ENCODE measurements at regions not wholly inside any gene's neighbourhood (a gene's known extent, or its start where the extent isn't known, plus 50 kb on each side); places are given as distances from the start of the nearest gene placed in this dataset.
A peak's percentile ranks its signal among the peaks of the same experiment; 100 is the strongest.

DNA sequence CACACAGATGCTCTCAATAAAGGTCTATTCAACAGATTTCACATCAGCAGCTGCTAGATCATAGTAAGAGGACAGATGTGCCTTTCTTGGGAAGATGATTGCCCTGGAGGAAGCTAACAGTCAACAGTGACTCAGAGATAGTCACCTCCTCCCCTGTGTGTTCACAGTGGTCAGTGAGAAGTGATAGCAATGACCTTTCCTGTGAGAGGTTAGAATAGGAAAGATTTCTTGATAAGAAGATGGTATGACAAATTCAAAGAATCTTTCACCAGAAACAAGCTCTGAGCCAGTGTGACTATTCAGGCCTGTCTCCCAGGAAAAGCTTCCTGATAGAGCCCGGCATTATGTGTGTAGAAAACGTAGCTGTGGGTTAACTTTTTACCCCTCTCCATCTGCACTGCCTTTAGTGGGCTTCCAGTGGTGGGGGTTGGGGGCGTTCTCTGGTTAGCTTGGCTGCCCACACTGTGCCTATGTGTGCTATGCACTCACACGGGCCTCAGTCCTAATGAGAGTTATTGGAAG lies 66.4 kb upstream of the ARHGAP5 start:
- DNase-seq (ENCODE audit: low spot score) = peak; percentile 34
- Histone ChIP-seq H3K36me3 (replicated peaks; ENCODE audit: insufficient read depth, low read depth) (no peaks in the 10 kb centered on the region), H2AFZ (no peak overlapping the region), H3K4me2 (peak overlapping the region; percentile 45), H3K9me2 (replicated peaks; ENCODE audit: insufficient read depth) (no peaks in the 10 kb centered on the region), H3K4me1 (ENCODE audit: insufficient read depth) (peaks cover 36% of the 10 kb centered on the region), H3K4me3 (no peak overlapping the region), H3K27me3 (no peaks in the 10 kb centered on the region), H3K27ac (peak overlapping the region; percentile 89), H3K79me2 (no peaks in the 10 kb centered on the region), H4K20me1 (ENCODE audit: insufficient read depth, poor library complexity, severe bottlenecking) (no peaks in the 10 kb centered on the region), H3K9me3 (ENCODE audit: low read depth) (no peaks in the 10 kb centered on the region)
- TF ChIP-seq, protein P1, sequence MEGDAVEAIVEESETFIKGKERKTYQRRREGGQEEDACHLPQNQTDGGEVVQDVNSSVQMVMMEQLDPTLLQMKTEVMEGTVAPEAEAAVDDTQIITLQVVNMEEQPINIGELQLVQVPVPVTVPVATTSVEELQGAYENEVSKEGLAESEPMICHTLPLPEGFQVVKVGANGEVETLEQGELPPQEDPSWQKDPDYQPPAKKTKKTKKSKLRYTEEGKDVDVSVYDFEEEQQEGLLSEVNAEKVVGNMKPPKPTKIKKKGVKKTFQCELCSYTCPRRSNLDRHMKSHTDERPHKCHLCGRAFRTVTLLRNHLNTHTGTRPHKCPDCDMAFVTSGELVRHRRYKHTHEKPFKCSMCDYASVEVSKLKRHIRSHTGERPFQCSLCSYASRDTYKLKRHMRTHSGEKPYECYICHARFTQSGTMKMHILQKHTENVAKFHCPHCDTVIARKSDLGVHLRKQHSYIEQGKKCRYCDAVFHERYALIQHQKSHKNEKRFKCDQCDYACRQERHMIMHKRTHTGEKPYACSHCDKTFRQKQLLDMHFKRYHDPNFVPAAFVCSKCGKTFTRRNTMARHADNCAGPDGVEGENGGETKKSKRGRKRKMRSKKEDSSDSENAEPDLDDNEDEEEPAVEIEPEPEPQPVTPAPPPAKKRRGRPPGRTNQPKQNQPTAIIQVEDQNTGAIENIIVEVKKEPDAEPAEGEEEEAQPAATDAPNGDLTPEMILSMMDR (IDR thresholded peaks at IDR 0.05; ENCODE audit: poor library complexity) = no peak
- no peak for TF ChIP-seq EZH2phosphoT487 (IDR thresholded peaks at IDR 0.05; ENCODE audit: low read depth, severe bottlenecking, unreplicated experiment)
- no peak for TF ChIP-seq EZH2 (IDR thresholded peaks at IDR 0.05; ENCODE audit: borderline replicate concordance)
- WGBS (ENCODE audit: low lambda C conversion rate, missing lambda C conversion rate) = 43% methylated on average over 4 of the region's 4 CpGs

DNA sequence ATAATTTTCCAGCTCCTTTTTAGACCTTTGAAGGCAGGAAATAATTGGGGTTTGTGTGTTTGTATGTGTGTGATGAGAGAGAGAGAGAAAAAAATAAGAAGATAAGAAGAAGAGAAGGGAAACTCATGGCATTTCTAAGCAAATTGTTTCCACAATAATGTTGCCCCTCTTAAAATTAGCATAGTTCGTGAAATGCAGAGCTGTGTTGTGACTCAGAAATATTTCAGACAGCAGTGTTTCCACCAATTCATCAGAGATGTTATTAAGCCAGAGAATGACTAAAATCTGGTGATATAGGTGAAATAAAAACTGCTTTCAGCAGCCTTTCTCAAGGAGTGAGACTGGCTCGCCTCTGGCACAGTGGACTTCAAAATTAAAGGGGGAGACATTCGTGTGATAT lies 65.9 kb upstream of the ARHGAP5 start:
- H4K20me1 ChIP-seq (ENCODE audit: insufficient read depth, poor library complexity, severe bottlenecking) = no peaks in the 10 kb centered on the region
- H3K36me3 ChIP-seq (replicated peaks; ENCODE audit: insufficient read depth, low read depth) = no peaks in the 10 kb centered on the region
- peaks cover 30% of the 10 kb centered on the region for H3K4me1 ChIP-seq (ENCODE audit: insufficient read depth)
- peak overlapping the region; percentile 45 for H3K4me2 ChIP-seq
- H3K27ac ChIP-seq = peak overlapping the region; percentile 89
- H3K27me3 ChIP-seq = no peaks in the 10 kb centered on the region
- 87% methylated on average over 3 of the region's 3 CpGs for WGBS (ENCODE audit: low lambda C conversion rate, missing lambda C conversion rate)
- no peaks in the 10 kb centered on the region for H3K9me2 ChIP-seq (replicated peaks; ENCODE audit: insufficient read depth)
- no peaks in the 10 kb centered on the region for H3K79me2 ChIP-seq
- no peak overlapping the region for H2AFZ ChIP-seq
- H3K9me3 ChIP-seq (ENCODE audit: low read depth) = no peaks in the 10 kb centered on the region
- no peak for DNase-seq (ENCODE audit: low spot score)
- H3K4me3 ChIP-seq = no peak overlapping the region
- TF ChIP-seq EZH2 (IDR thresholded peaks at IDR 0.05; ENCODE audit: borderline replicate concordance) = no peak
- TF ChIP-seq, protein P1 (IDR thresholded peaks at IDR 0.05; ENCODE audit: poor library complexity) = no peak
- no peak for TF ChIP-seq EZH2phosphoT487 (IDR thresholded peaks at IDR 0.05; ENCODE audit: low read depth, severe bottlenecking, unreplicated experiment)

DNA sequence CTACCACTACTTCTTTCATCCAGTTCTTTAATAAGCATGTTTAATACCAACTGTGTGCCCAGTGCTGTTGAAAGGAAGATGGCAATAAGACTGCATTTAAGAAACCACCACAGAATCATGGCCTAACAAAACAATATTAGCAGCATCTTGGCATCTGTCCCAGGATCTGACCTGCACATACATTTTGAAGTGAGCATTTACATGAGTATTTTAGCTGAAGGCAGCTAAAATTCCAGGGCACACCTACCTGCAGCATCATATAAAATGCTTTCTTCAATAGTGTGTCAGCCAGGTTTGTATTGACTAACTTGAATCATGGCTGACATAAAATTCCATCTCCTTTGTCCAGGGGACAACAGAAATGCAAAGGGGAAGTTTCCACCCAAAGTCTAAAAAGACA lies 65.0 kb upstream of the ARHGAP5 start:
- no peaks in the 10 kb centered on the region for H3K9me2 ChIP-seq (replicated peaks; ENCODE audit: insufficient read depth)
- peaks cover 26% of the 10 kb centered on the region for H3K4me1 ChIP-seq (ENCODE audit: insufficient read depth)
- H3K9me3 ChIP-seq (ENCODE audit: low read depth) = no peaks in the 10 kb centered on the region
- H3K27me3 ChIP-seq = no peaks in the 10 kb centered on the region
- H3K27ac ChIP-seq = no peak overlapping the region
- H4K20me1 ChIP-seq (ENCODE audit: insufficient read depth, poor library complexity, severe bottlenecking) = no peaks in the 10 kb centered on the region
- H3K36me3 ChIP-seq (replicated peaks; ENCODE audit: insufficient read depth, low read depth) = no peaks in the 10 kb centered on the region
- no peak for TF ChIP-seq EZH2 (IDR thresholded peaks at IDR 0.05; ENCODE audit: borderline replicate concordance)
- TF ChIP-seq EZH2phosphoT487 (IDR thresholded peaks at IDR 0.05; ENCODE audit: low read depth, severe bottlenecking, unreplicated experiment) = no peak
- TF ChIP-seq, protein P1 (IDR thresholded peaks at IDR 0.05; ENCODE audit: poor library complexity) = no peak
- DNase-seq (ENCODE audit: low spot score) = no peak
- no peak overlapping the region for H2AFZ ChIP-seq
- no peak overlapping the region for H3K4me3 ChIP-seq
- H3K79me2 ChIP-seq = no peaks in the 10 kb centered on the region
- H3K4me2 ChIP-seq = no peak overlapping the region

DNA sequence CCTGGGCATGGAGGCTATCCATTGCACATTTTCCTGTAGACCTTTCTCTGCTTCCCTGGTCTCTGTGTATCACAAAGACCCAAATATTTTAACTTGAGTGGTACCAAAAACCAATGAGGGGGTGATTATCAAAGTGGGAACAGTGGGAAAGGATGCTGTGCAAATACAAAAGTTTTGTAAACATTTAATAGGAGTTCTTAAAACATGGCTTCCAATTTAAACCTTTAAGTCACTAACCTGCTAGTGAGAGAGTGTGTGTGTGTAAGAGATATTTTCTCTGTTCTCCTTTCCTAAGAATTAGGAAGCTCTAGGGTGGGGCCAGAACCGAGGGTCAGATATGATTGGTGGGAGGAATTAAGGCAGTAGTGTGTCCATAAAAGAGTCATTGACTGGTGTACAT lies 64.5 kb upstream of the ARHGAP5 start:
- no peaks in the 10 kb centered on the region for H3K36me3 ChIP-seq (replicated peaks; ENCODE audit: insufficient read depth, low read depth)
- no peaks in the 10 kb centered on the region for H3K79me2 ChIP-seq
- H3K27me3 ChIP-seq = no peaks in the 10 kb centered on the region
- H3K9me2 ChIP-seq (replicated peaks; ENCODE audit: insufficient read depth) = no peaks in the 10 kb centered on the region
- no peak overlapping the region for H2AFZ ChIP-seq
- WGBS (ENCODE audit: low lambda C conversion rate, missing lambda C conversion rate) = 81% methylated on average over 1 of the region's 1 CpG
- H3K9me3 ChIP-seq (ENCODE audit: low read depth) = no peaks in the 10 kb centered on the region
- H3K27ac ChIP-seq = no peak overlapping the region
- no peak overlapping the region for H3K4me3 ChIP-seq
- no peak for DNase-seq (ENCODE audit: low spot score)
- H3K4me1 ChIP-seq (ENCODE audit: insufficient read depth) = peaks cover 21% of the 10 kb centered on the region
- TF ChIP-seq EZH2 (IDR thresholded peaks at IDR 0.05; ENCODE audit: borderline replicate concordance) (no peak), EZH2phosphoT487 (IDR thresholded peaks at IDR 0.05; ENCODE audit: low read depth, severe bottlenecking, unreplicated experiment) (no peak)
- TF ChIP-seq, protein P1 (IDR thresholded peaks at IDR 0.05; ENCODE audit: poor library complexity) = no peak
- H4K20me1 ChIP-seq (ENCODE audit: insufficient read depth, poor library complexity, severe bottlenecking) = no peaks in the 10 kb centered on the region
- H3K4me2 ChIP-seq = no peak overlapping the region
